Peyer's patch (tissue), 4 donors: ENCODE measurements at regions not wholly inside any gene's neighbourhood (a gene's known extent, or its start where the extent isn't known, plus 50 kb on each side); places are given as distances from the start of the nearest gene placed in this dataset.
"Not testable (repeated sequence)": the region's sequence is repeated elsewhere in the genome, so short reads cannot be mapped to it uniquely, and the experiment has no call there.

Source experiments
- DNase-seq, 3 donors: peaks; one replicate each; pipeline ENCODE4 v3.0.0-alpha.2; 2017 to 2019
- H3K27ac ChIP-seq, 4 donors: fragments of 200-600 bp; sonication (generic); one replicate each; pipeline ENCODE4 v1.5.1; 2016 to 2019
- H3K27me3 ChIP-seq, 2 donors: fragments of 200-600 bp; sonication (generic); one replicate each; pipeline ENCODE4 v1.5.1; 2019
- H3K36me3 ChIP-seq, 3 donors: fragments of 200-600 bp; sonication (generic); one replicate each; pipeline ENCODE4 v1.5.1; 2016 to 2019
- H3K4me1 ChIP-seq, 4 donors: fragments of 200-600 bp; sonication (generic); one replicate each; pipeline ENCODE4 v1.5.1; 2016 to 2019
- H3K4me3 ChIP-seq, 4 donors: fragments of 200-600 bp; sonication (generic); 1 replicate in 3 of 4; 2 replicates in 1 of 4; pipeline ENCODE4 v1.5.1; 2016 to 2019; ENCODE audit warnings: mild to moderate bottlenecking in 1 of 4
- H3K9me3 ChIP-seq, 4 donors: fragments of 200-600 bp; sonication (generic); one replicate each; pipeline ENCODE4 v1.5.1; 2016 to 2019; ENCODE audit warnings: mild to moderate bottlenecking in 1 of 4
- CTCF ChIP-seq, 6 experiments: fragments of 450-650 bp in 4 of 6; fragments of 200-600 bp in 2 of 6; sonication (generic) in 1 of 6; IDR thresholded peaks; one replicate each; pipeline ENCODE4 v1.5.1; 2017 to 2019; ENCODE audit warnings: antibody characterized with exemption in 6 of 6, mild to moderate bottlenecking in 3 of 6, moderate library complexity in 1 of 6
- POLR2A ChIP-seq, 2 donors: fragments of 450-650 bp; IDR thresholded peaks; one replicate each; pipeline ENCODE4 v1.5.1; 2017; ENCODE audit warnings: antibody characterized with exemption in 2 of 2, mild to moderate bottlenecking in 2 of 2, moderate library complexity in 2 of 2

GRCh38 chr6:23663096-23663495 is 462.9 kb upstream of the NRSN1 start:
- Histone ChIP-seq H3K36me3 (no peaks in the 10 kb centered on the region), H3K4me3 (no peak overlapping the region), H3K27me3 (no peaks in the 10 kb centered on the region), H3K9me3 (no peaks in the 10 kb centered on the region), H3K27ac (no peak overlapping the region), H3K4me1 (no peaks in the 10 kb centered on the region)
- DNase-seq = no peak
- TF ChIP-seq CTCF (IDR thresholded peaks at IDR 0.05) = no peak
- no peak for TF ChIP-seq POLR2A (IDR thresholded peaks at IDR 0.05)

DNA sequence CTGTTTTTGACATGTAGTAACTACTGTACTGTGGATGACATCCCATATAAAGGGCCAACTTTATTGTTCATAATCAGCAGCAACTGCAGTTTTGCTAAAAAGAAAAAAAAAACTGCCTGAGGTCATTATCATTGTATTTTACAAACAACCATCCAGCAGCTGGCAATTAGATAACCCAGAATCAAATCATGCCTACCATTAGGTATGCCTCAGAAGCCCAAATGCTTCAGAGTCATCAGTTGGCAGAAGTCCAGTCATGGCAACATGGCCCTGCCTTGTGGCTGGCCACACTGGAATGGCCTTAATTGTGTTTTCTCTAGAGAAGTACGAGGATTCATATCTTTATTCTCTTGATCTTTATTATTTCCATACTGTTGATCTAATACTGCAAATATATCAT is 462.4 kb upstream of the NRSN1 start:
- H3K27me3 ChIP-seq = no peaks in the 10 kb centered on the region
- H3K4me1 ChIP-seq = no peaks in the 10 kb centered on the region
- H3K9me3 ChIP-seq = no peaks in the 10 kb centered on the region
- H3K27ac ChIP-seq = no peak overlapping the region
- no peak overlapping the region for H3K4me3 ChIP-seq
- H3K36me3 ChIP-seq = no peaks in the 10 kb centered on the region
- no peak for DNase-seq
- TF ChIP-seq POLR2A (IDR thresholded peaks at IDR 0.05) (no peak), CTCF (IDR thresholded peaks at IDR 0.05) (no peak)

GRCh38 chr6:23665911-23666310 is 460.1 kb upstream of the NRSN1 start:
- H3K27me3 ChIP-seq, H3K27ac ChIP-seq, H3K4me3 ChIP-seq, H3K4me1 ChIP-seq, DNase-seq, H3K36me3 ChIP-seq, H3K9me3 ChIP-seq: not testable (repeated sequence)

DNA sequence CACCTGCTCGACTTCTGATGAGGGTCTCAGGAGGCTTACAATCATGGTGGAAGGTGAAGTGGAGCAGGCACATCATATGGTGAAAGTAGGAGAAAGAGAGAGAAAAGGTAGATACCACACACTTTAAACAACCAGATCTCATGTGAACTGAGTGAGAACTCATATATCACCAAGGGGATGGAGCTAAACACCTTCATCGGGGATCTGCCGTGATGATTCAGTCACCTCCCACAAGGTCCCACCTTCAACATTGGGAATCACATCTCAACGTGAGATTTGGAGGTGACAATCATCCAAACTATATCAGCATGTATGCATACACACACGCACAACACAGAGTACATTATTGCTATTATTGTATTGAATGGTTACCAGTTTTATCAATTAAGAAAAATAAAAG is 453.3 kb upstream of the NRSN1 start:
- H3K4me3 ChIP-seq = no peak overlapping the region
- no peaks in the 10 kb centered on the region for H3K27me3 ChIP-seq
- TF ChIP-seq CTCF (IDR thresholded peaks at IDR 0.05) (no peak), POLR2A (IDR thresholded peaks at IDR 0.05) (no peak)
- H3K9me3 ChIP-seq = peaks cover 0 to 10% (median 0%) of the 10 kb centered on the region in 4 donors
- no peak for DNase-seq
- no peaks in the 10 kb centered on the region for H3K4me1 ChIP-seq
- no peak overlapping the region for H3K27ac ChIP-seq
- H3K36me3 ChIP-seq = no peaks in the 10 kb centered on the region

GRCh38 chr6:23678626-23679025 is 447.4 kb upstream of the NRSN1 start:
- H3K4me3 ChIP-seq = no peak overlapping the region
- H3K4me1 ChIP-seq = no peaks in the 10 kb centered on the region
- H3K27ac ChIP-seq = no peak overlapping the region
- H3K9me3 ChIP-seq = no peaks in the 10 kb centered on the region
- TF ChIP-seq POLR2A (IDR thresholded peaks at IDR 0.05) (no peak), CTCF (IDR thresholded peaks at IDR 0.05) (no peak)
- no peaks in the 10 kb centered on the region for H3K36me3 ChIP-seq
- H3K27me3 ChIP-seq = no peaks in the 10 kb centered on the region
- DNase-seq = no peak

GRCh38 chr6:23681743-23682142 is 444.3 kb upstream of the NRSN1 start:
- Histone ChIP-seq H3K4me1 (no peaks in the 10 kb centered on the region), H3K36me3 (no peaks in the 10 kb centered on the region), H3K9me3 (no peaks in the 10 kb centered on the region), H3K27me3 (no peaks in the 10 kb centered on the region), H3K27ac (no peak overlapping the region), H3K4me3 (no peak overlapping the region)
- TF ChIP-seq POLR2A (IDR thresholded peaks at IDR 0.05) (no peak), CTCF (IDR thresholded peaks at IDR 0.05) (no peak)
- no peak for DNase-seq
